Ascending aorta (tissue), 2 donors: ENCODE measurements at regions not wholly inside any gene's neighbourhood (a gene's known extent, or its start where the extent isn't known, plus 50 kb on each side); places are given as distances from the start of the nearest gene placed in this dataset.

ENCODE experiments used
- DNase-seq, 2 donors: peaks; one replicate each; pipeline ENCODE4 v3.0.0-alpha.2; 2019; ENCODE audit warnings: low spot score in 2 of 2
- H3K27ac ChIP-seq, 2 donors: fragments of 200-600 bp; sonication (generic); one replicate each; pipeline ENCODE4 v1.5.1; 2016 to 2017; ENCODE audit warnings: mild to moderate bottlenecking in 1 of 2
- H3K27me3 ChIP-seq: fragments of 200-600 bp; sonication (generic); one replicate; pipeline ENCODE4 v1.5.1; 2017
- H3K36me3 ChIP-seq, 2 donors: fragments of 200-600 bp; sonication (generic); one replicate each; pipeline ENCODE4 v1.5.1; 2016
- H3K4me1 ChIP-seq, 2 donors: fragments of 200-600 bp; sonication (generic); one replicate each; pipeline ENCODE4 v1.5.1; 2016 to 2017; ENCODE audit warnings: mild to moderate bottlenecking in 1 of 2
- H3K4me3 ChIP-seq, 2 donors: fragments of 200-600 bp; sonication (generic); one replicate each; pipeline ENCODE4 v1.5.1; 2016 to 2017; ENCODE audit warnings: mild to moderate bottlenecking in 1 of 2
- H3K9me3 ChIP-seq, 2 donors: fragments of 200-600 bp; sonication (generic); one replicate each; pipeline ENCODE4 v1.5.1; 2016
- intact Hi-C: fragments of 100-400 bp; cut with DNase I; formaldehyde crosslinking; loops from one replicate; pipeline ENCODE4 v1.15.1; 2023
- TF ChIP-seq, protein P1 (sequence below), 3 experiments: fragments of 200-600 bp in 2 of 3; fragments of 450-650 bp in 1 of 3; sonication (generic) in 2 of 3; IDR thresholded peaks; one replicate each; pipeline ENCODE4 v1.5.1; 2016 to 2019; ENCODE audit warnings: antibody characterized with exemption in 3 of 3, mild to moderate bottlenecking in 1 of 3, moderate library complexity in 1 of 3

DNA sequence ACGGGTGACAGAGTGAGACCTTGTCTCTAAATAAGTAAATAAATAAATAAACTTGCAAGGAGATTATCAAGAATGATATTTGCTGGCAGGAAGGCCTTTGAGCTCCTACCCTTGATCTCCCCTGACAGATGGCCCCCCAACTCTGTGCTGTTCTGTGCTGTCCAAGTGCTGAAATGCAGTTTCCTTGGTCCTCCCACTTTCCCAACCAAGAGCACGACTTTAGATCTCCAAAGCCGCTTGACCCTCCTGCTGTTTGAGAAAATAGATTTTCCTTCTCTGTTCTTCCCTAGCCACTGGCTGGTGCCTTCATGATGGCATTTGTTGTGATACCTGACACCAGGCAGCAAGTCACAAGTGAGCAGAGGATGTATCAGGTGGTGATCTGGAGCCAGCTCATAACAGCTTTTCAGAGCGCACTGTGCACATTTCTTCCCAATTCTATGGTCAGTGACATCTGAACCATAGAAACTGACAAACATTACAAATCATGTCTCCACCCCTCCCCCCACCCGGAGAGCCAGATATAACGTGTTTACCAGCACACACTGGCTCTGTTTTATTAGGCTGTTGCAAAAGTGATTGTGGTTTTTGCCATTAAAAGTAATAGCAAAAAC, 80.0 kb upstream of the PUM3 start:
- Histone ChIP-seq H3K4me1 (no peaks in the 10 kb centered on the region), H3K27me3 (no peaks in the 10 kb centered on the region), H3K4me3 (no peak overlapping the region), H3K27ac (no peak overlapping the region), H3K36me3 (no peaks in the 10 kb centered on the region), H3K9me3 (no peaks in the 10 kb centered on the region)
- TF ChIP-seq, protein P1, sequence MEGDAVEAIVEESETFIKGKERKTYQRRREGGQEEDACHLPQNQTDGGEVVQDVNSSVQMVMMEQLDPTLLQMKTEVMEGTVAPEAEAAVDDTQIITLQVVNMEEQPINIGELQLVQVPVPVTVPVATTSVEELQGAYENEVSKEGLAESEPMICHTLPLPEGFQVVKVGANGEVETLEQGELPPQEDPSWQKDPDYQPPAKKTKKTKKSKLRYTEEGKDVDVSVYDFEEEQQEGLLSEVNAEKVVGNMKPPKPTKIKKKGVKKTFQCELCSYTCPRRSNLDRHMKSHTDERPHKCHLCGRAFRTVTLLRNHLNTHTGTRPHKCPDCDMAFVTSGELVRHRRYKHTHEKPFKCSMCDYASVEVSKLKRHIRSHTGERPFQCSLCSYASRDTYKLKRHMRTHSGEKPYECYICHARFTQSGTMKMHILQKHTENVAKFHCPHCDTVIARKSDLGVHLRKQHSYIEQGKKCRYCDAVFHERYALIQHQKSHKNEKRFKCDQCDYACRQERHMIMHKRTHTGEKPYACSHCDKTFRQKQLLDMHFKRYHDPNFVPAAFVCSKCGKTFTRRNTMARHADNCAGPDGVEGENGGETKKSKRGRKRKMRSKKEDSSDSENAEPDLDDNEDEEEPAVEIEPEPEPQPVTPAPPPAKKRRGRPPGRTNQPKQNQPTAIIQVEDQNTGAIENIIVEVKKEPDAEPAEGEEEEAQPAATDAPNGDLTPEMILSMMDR (IDR thresholded peaks at IDR 0.05) = no peak
- no peak for DNase-seq
- intact Hi-C loops = no loop called here

DNA sequence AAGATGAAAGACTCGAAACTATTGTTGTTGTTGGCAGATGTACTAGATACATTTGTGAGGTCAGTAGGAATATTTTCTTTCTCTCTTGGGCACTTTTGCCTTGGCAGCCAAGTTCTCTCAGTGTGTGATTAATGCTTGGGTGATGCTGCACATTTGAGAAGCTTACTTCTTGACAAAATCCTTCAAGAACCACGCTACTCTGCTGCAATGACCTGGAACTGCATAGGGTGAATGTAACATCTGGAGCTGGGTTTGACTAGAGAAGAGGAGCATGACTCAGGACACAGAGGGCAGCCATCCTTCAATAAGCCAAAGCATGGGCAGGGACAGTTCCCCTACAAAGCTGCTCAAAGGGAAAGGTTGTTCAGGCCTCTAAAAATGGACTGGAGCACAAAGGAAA, 75.5 kb upstream of the PUM3 start:
- no peak overlapping the region for H3K4me3 ChIP-seq
- H3K27me3 ChIP-seq = no peaks in the 10 kb centered on the region
- TF ChIP-seq, protein P1 (IDR thresholded peaks at IDR 0.05) = no peak
- no peak for DNase-seq
- intact Hi-C loops = loop anchor here (10.0 kb wide), 1 partner anchor 565 kb away; no protein-coding TSS in a partner anchor
- H3K4me1 ChIP-seq = no peaks in the 10 kb centered on the region
- H3K9me3 ChIP-seq = no peaks in the 10 kb centered on the region
- no peaks in the 10 kb centered on the region for H3K36me3 ChIP-seq
- H3K27ac ChIP-seq = no peak overlapping the region

DNA sequence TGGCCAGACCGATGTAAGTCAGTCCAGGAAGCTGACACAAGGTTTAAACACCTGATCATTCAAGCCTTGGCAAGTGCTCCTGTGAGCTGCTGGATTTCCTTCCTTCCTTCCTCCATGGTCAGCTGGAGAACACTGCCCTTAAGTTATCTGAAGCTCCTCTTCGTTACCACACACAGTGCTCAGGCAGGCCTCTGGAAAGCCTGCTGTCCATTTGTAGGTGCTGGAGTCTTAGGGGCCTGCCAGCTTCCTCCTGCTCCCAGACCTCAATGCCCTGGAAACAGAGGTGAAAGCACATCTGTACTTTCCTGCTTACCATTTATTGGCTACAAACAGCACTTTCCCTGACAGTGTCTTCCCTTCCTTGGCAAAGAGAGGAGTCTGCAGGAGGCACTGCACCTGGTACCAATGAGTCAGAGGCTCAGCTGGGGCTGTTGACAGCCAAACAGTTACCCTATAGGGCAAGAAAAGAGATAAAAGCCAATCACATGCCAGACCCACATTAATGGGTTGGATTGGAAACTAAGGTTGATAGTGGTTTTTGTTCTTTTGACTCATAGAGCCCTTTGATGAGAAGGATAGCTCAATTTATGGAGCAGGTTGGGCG, 72.6 kb upstream of the PUM3 start:
- TF ChIP-seq, protein P1 (IDR thresholded peaks at IDR 0.05) = no peak
- H3K36me3 ChIP-seq = no peaks in the 10 kb centered on the region
- no peak overlapping the region for H3K27ac ChIP-seq
- intact Hi-C loops = loop anchor here (10.0 kb wide), 1 partner anchor 562 kb away; no protein-coding TSS in a partner anchor
- H3K27me3 ChIP-seq = no peaks in the 10 kb centered on the region
- no peaks in the 10 kb centered on the region for H3K4me1 ChIP-seq
- H3K9me3 ChIP-seq = no peaks in the 10 kb centered on the region
- H3K4me3 ChIP-seq = no peak overlapping the region
- no peak for DNase-seq

DNA sequence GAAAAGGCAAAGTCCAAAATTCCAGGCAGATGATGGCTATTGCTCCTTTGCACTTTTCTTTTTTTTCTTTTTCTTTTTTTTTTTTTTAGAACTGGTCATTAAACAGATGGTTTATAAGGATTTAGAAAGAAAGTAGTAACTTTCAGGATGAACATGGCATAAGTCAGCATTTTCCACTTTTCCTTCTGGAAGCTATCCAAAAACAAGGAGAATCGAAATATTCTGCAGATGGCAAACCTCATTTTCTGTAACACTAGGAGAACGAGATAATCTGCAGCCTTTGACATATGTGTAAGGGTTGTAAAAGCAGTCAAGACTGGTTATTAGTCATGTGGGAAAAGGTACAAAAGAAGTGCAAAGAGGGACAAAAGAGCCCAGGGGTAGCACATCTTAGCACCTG, 69.1 kb upstream of the PUM3 start:
- H3K27ac ChIP-seq = no peak overlapping the region
- TF ChIP-seq, protein P1 (IDR thresholded peaks at IDR 0.05) = no peak
- no peaks in the 10 kb centered on the region for H3K27me3 ChIP-seq
- H3K36me3 ChIP-seq = no peaks in the 10 kb centered on the region
- no peaks in the 10 kb centered on the region for H3K9me3 ChIP-seq
- no peaks in the 10 kb centered on the region for H3K4me1 ChIP-seq
- H3K4me3 ChIP-seq = no peak overlapping the region
- intact Hi-C loops = loop anchor here (10.0 kb wide), 1 partner anchor 558 kb away; no protein-coding TSS in a partner anchor
- no peak for DNase-seq

- DNase-seq = no peak
- TF ChIP-seq, protein P1 (IDR thresholded peaks at IDR 0.05) = no peak
- H3K4me1 ChIP-seq = no peaks in the 10 kb centered on the region
- intact Hi-C loops = no loop called here
- H3K27me3 ChIP-seq = no peaks in the 10 kb centered on the region
- H3K4me3 ChIP-seq = no peak overlapping the region
- no peak overlapping the region for H3K27ac ChIP-seq
- no peaks in the 10 kb centered on the region for H3K36me3 ChIP-seq
- no peaks in the 10 kb centered on the region for H3K9me3 ChIP-seq
These were observed 63.5 kb upstream of the PUM3 start for GRCh38 chr9:2907411-2907810.
